ENCODE measurements at regions not wholly inside any gene's neighbourhood (a gene's known extent, or its start where the extent isn't known, plus 50 kb on each side); places are given as distances from the start of the nearest gene placed in this dataset.
A peak's percentile ranks its signal among the peaks of the same experiment; 100 is the strongest.

DNA sequence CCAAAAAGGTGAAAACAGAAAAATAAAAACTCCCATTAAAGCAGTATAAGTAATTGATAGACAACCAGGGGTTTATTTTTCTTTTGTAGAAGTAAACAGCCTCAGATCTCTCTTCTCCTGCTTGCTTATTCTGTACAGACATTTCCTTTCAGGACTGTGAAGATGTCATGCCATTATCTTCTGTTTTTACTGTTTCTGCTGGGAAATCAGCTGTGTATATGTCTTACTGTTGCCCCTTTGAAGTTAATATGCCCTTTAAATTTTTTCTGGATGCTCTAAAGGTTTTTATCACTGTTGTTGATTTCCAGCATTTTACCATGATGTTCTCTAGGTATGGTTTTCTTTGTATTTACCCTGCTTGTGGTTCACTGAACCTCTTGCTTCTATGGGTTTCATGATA, 199.5 kb downstream of the NXNL2 start:
- DNase-seq, result no peak

DNA sequence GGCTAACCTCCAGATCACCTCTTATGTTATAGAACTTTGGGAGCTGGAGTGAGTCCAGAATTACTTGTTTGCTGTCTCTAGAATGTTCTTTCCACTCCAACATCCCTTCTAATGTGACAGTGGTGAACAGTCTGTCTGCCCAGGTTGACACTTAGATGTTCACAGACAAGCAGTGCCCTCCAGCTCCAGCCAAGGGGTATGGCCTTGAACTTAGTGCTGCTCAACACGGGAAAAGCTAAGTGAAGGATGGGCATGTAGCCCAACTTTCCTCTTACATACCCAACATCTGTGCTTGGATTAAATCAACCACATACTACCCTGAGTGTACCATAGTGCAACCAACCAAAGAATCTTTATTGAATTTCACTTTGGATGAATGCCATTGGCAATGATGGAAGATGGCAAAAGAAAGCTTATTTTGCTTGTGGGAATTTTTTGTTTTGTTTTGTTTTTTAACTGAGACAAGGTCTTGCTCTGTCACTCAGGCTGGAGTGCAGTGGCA, 201.2 kb downstream of the NXNL2 start:
- DNase-seq, result no peak

DNA sequence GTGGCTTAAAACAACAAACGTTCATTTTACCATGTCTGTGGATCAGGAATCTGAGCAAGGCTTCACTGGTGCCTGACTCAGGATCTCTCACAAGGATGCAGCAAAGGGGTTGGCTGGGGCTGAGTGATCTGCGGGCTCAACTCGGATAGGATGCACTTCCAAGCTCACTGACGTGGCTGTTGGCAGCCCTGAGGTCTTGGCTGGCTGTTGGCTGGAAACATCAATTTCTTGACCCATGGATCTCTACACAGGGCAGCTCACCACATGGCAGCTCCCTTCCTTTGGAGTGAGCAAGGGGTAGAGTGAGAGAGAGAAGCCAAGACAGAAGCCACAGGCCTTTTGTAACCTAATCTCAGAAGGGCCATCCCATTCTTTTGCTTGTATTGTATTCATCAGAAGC, 202.1 kb downstream of the NXNL2 start:
- no peak for DNase-seq

DNA sequence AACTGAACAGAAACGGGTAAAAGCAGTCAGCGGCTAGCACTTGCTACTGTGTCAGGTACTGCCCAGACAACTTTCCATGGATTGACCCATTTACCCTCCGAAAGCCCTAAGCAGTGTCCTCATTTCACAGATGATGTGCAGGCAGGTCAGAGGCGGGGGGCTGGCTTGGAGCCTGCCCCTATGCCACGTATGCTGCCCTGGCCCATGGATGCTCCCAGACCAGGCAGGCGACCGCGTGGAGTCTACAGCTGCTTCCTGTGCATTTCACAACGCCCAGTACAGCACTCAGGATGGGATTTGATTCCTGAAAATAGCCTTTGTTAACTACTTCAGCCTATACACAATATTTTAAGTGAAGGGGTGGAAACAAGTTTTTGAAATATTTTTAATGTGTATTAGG, 202.9 kb downstream of the NXNL2 start:
- no peak for DNase-seq

DNA sequence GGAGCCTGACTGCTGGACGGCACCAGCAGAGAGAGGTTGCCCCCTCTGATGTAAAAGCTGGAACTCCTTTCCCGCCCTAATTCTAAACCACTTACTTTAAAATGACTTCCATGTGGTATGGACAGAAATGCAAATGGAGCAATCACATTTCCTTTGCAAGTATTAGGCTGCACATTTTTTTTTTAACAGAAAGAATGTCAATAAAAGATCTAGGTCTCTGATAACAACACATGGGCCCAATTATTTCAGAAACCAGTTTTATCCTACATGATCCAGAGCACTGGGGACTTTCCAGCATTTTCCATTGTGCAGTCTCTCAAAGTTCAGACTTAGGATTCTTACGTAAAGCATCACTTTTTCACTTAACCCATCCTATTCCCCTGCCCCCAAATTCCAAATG, 203.7 kb downstream of the NXNL2 start:
- DNase-seq, result no peak

DNA sequence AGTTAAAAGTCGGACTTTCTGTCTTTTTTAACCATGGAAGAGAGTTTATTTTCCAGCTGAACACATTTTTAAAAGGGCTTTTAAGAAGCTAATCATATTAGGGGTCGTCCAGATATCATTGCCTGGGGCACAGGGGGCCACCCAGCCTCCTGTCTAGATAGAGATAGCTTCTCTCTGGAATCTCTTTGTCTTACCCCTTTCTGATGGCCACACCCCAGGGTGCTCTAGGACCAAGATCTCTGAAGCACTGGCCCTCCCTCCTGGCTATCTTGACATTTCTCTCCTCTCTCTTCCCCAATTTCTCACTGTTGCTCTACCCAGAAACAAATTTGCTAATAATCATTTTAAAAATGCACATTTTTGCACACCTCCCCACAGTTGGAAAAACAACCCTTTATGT, 204.4 kb downstream of the NXNL2 start:
- no peak for DNase-seq

DNA sequence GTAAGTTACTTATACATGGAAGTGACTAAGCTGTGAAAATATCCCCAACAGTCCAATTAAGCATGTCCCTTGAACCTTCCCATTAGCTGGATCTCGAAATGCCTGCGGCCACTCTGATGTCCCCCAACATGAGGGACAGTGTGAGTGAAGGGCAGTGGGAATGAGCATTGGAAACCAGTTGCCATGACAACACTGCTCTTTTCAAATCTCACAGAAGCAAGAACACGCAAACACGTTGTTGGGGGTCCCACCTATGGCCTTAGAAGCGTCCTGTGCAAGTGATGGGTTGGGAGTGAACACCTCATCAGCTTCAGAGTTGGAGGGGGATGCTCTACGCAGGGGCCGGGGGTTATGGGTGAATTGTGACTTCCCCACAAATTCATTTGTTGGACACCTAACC, 205.9 kb downstream of the NXNL2 start:
- no peak for DNase-seq

DNA sequence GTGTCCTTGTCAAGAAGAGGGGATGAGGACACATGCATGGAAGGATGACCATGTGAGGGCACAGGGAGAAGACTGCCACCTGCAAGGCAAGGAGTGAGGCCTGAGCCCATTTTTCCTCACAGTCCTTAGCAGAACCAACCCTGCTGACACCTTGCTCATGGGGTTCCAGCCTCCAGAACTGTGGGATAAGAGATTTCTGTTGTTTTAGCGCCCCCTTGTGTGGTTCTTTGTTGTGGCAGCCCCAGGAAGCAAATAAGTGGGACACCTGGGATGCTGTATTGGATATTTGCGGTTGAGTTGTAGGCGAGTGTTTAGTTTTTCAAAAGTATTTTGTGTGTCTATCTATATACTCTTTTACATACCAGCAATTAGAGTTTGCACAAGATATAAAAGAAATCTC, 206.4 kb downstream of the NXNL2 start:
- no peak for DNase-seq

DNA sequence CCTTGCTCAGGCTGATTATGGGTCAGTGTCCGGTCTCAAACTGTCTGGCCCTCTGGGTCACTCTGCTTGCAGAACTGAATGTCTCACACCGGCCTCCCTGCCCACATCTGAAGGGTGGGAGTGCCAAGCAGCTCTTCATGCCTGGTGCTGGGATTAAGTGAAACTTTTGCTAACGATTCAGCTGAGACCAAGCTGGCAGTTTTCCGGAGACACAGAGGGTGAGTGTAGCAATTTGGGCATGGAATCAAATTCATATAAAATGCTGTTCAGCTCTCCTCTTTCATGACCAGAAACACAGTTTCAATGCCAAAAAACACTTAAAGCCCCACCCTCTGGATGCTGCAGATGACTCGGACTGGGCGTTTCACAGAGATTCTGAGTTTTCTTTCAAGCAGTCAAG, 207.5 kb downstream of the NXNL2 start:
- no peak for DNase-seq

DNA sequence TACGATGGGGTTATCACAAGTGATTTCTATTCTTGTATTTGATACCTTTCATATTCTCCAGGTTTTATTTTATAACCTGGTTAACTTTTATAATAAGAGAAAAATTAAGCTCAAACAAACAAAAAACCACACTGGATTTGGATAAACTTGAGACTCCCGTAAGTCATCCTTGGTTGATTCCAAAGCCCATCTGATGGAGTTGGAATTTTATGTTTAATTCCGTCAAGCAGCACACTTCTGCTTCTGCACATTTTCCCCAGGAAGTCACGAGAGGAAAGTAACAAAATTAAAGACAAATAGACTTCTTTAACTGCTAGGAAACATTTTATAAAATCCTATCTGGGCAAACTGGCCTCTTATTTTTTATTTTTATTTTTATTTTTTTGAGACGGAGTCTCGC, 207.9 kb downstream of the NXNL2 start:
- DNase-seq, result no peak

DNA sequence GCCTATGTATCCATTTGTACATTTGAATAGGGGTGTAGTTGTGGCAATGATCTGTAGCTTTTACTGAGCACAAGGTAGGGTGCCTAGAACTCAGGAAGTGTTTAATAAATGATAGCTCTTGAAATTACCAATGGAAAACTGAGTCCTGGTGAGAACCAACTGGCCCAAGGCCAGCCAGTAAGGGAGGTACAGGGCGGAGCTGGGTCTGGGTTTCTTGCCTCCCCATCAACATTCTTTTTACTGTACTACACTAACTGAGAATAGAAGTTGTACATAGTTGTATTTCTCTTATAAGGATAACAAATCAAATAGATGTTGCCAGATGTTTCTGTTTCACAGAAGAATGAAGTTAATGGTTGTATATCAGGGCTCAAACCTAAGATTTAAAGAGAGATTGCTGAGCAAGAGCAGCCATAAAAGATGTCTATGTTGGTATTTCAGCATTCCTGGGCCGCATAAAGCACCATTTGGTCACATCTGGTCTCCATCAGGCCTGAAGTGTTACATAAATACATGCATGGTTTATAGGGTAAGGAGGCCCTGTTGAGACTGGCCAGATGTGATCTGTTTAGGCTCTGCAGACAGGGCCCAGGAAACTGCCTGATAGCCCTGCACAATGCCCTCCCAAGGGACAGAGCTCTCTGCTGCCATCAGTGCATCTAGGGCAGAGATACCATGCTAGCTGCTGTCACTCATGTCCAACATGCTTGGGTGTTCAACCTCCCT, 210.5 kb downstream of the NXNL2 start:
- peak; percentile 92 for DNase-seq

DNA sequence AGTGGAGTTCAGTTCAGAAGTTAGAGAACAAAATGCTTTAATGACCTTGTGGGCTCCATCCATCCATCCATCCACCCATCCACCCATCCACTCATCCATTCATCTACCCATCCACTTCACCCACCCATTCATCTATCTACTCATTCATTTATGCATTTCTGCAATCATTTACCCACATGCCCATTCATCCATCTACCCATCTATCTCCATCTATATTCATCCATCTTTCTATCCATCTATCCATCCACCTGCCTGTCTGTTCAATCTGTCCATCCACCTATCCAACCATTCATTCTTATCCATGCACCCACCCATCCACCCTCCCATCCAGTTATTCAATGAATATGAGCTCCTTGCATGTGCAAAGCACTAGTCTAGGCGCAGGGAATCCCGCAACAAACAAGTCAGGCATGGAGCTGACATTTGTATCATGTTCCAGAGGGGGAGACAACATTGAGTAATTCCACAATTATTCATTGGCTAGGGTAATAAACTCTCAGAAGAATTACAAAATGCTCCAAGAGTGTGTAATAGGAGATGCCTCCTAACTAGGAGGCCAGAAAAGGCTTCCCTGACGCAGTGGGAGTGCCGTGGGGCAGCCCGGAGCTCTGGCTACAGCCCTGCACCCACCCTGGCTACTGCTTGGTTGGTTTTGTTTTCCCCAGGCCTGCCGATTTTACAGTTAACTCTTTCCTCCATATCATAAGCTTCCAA, 211.2 kb downstream of the NXNL2 start:
- DNase-seq, result peak; percentile 72

DNA sequence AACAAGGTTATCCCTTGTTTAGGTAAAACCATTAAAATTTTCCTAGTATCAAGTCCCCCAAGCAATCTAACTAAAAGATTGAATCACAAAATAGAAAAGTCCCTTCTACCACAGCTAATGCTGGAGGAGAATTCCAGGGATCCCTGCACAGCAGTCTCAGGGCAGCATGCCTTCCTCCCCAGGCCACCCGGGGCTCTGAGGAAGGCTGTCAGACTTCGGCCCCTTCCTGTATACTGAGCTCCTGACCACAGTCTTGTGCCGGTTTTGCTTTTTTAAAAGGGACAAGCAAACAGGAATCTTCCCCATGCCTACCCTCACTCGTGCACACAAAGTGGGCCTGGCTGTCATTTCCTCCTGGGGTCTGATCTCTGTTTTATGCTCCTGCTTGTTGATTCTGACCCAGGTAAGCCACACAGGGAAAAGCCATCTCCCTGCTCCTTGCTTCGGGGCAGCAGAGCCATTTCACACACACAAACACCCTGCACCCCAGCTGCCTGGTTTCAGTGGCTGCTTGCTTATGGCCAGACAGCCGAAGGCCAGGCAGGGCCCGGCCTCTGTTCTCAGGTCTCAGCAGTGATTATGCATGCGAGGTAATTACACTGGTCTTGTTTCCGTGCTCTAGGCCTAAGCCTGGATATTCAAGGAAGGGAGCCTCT, 211.9 kb downstream of the NXNL2 start:
- no peak for DNase-seq

DNA sequence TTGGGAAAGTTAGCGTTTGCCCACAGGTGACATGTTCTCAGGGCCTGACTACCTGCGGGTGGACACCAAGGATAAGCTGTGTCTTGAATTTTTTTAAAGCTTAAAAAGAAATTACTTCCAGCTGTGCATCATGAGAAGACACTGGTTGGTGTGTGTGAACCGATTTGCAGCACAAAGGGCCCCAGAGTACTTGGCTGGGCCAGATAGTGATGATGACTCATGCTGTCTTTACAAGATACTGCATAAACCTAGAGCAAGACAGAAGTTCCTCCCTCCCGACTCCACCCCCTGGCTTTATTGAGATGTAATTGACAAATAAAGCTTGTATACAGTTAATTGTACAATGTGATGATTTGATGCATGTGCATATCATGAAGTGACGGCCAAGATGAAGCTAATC, 212.8 kb downstream of the NXNL2 start:
- no peak for DNase-seq

DNA sequence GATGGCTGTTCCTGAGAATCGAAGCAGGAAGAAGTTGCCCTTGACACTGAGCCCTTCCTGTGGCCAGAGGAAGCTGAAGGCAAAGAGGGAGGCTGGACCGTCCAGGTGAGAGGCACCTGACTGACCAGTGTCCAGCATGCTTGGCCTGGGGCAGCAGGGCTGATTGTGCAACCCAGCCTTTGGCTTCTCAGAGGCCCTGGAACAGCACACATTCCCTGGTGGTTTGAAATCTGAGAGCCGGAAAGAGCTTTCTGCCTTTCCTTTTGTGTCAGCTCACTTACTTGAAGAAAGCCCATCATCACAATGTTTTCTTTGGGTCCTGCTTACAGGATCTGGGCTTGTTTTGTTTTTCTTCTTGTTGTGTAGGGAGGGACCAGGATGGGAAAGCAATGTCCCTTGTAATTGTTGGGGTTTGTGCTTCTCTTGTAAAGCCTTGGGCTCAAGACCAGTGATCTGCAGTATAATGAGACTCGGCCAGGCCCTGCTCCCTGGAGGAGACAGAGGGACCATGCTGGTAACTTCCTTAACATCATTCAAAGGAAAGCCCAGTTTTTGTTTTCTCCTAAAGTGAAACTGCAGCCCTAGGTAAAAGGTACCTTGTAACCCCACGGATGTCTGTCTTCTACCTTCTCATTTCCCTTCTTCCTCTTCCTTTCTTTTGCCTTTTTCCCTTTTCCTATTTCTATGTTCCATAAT, 213.7 kb downstream of the NXNL2 start:
- DNase-seq, result no peak

DNA sequence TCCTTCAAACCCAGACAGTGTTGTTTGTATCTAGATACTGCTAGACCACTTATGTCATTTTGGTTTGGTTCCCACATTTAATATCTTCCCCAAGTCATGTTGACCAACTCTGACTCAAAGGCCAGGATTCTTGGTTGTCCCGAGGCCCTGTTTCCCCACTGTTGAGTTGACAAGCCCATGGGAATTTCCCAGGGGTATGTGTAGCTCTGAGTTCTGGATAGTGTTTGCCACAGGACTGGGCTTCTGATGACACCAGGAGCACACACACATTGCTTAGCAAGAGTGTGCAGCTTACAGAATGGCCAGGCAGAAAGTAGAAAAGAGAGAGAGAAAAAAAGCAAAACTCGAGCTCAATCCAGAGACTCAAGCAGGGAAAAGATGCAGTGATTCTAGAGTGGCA, 214.4 kb downstream of the NXNL2 start:
- DNase-seq, result no peak

DNA sequence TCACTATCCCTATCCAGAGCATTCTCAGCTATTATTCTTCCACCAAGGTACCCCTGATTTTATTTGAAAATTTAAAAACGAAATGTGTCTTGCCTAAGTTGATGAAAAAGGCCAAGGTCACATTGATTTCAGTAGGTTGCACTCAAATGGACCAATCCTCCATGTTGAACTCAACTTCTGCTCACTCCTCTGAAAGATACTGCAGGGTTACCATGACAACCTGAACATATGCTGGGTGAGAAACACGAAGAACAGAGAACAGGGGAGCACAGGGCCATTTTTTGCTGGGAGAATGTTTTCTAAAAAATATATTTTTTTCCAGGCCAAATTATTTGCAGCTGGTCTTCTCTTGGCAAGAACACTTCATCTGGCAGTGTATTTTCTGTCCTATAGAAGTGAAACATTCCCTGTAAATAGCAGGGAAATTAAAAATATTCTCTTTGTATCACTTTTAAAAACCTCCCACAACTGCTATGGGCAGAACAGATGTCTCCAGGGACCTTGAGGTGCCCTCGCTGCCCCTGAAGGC, 215.9 kb downstream of the NXNL2 start:
- no peak for DNase-seq

DNA sequence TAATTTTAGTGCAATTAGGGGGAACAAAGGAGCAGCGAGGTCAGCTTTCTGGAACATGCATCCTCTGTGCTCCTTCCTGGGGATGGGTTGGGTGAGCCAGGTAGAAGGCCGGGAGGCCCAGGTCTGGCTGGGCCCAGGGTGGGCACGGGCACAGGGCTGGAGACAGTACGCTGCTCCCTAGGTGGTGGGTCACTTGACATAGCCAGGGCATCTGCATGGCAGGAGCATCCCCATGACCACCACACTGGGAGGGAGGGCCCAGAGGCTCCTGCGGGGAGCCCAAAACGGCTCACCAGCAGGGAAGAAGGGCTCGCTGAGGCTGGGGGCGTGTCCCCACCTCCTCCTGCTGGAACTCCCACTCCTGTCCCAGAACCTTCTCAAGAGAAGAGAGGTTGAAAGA, 216.8 kb downstream of the NXNL2 start:
- no peak for DNase-seq

DNA sequence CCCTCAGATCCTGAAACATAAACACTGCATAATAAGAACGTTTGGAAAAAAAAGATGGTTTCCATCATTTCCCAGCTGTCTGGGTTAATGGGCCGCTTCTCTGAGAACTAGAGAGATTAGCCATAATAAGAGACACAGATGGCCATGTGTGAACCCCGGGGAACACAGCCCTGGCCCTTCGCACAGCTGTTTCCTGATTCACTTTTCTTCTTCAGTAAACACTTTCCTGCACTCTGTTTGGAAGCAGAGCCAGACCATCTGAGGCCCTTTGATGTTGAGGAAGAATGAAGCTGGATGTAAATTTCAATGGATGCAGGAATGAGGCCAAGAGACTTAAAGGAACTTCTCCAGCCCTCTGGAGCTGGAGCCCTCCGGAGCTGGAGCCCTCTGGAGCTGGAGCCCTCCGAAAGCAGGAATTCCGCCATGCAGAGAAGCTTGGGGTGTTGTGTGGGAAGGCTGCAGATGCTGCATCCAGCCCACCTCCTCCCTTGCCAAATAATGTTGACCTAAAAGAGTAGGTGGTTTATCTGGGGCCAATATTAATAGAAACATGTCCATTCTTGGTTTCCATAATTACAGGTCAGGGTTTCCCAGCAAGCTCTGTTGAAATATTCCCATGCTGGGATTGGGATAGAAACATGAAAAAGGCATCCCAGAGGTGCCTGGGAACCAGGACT, 218.9 kb downstream of the NXNL2 start:
- DNase-seq, result peak; percentile 65

DNA sequence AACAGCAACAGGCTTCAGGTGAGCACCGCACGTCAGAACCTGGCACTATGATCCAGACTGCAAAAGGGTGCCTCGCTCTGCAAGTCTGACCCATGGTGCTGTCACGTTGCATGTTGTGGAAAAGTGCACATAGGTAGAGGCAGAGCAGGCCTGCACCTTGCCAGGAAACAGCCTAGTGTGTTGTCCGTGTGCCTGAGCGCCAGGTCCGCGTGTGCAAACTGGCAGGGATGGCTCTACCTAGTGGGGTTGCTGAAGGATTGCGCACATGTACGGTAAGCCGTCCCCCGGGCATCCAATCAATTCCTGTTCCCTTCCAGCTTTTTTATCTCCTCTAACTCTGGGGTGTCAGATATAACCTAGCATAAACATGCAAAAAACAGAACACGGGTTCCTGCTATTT, 219.5 kb downstream of the NXNL2 start:
- DNase-seq, result no peak

DNA sequence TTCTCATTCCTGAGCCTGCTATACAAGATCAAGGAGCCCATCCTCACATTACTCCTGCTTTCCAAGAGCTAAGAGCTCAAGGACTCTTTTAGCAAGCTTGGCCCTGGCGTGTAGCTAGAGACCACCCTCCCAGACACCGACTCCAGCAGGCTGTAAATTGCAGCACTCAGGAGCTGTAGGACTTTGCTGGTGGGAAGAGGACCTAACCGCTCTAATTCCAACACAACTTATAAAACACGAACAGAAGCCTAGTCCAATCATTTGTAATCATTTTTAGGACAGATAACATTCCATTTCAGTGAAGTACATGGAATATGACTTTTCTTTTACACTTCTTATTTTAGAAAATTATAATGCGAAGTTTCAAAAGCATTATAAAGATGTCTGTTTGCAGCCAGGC, 219.9 kb downstream of the NXNL2 start:
- DNase-seq, result no peak

Data from renal pelvis (tissue), 1 donor.